ENCODE measurements at regions not wholly inside any gene's neighbourhood (a gene's known extent, or its start where the extent isn't known, plus 50 kb on each side); places are given as distances from the start of the nearest gene placed in this dataset.
"Not testable (repeated sequence)": the region's sequence is repeated elsewhere in the genome, so short reads cannot be mapped to it uniquely, and the experiment has no call there.

- not testable (repeated sequence) for TF ChIP-seq POLR2A (IDR thresholded peaks at IDR 0.05; ENCODE audit: borderline replicate concordance, extremely low read depth, insufficient read depth, insufficient read length); EZH2 (IDR thresholded peaks at IDR 0.05); SP1 (IDR thresholded peaks at IDR 0.05; ENCODE audit: low read depth); MAX (IDR thresholded peaks at IDR 0.05)
Measured at GRCh38 chr2:106333253-106333873, 134.8 kb downstream of the RGPD3 start.
